ENCODE measurements at regions not wholly inside any gene's neighbourhood (a gene's known extent, or its start where the extent isn't known, plus 50 kb on each side); places are given as distances from the start of the nearest gene placed in this dataset.
"Not testable (repeated sequence)": the region's sequence is repeated elsewhere in the genome, so short reads cannot be mapped to it uniquely, and the experiment has no call there.

DNA sequence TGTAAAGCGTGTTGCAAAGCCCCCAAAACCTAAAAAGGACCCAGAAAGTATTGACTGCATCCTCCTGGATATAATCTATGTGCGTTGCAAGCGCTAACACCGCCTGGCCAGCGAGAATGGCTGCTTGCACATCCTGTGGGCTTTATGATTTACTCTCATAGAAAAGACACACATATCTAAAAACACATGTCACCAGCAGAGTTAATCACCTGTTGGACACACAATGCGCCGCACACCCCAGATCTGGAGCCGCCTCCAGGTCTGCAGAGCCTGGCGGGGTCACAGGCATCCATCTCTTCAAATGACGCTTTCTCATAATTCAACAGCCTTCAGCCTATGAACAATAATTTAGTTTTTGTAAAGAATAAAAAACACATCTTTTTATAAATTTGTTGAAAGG lies 186.5 kb downstream of the RTP5 start:
- ATAC-seq (replicated peaks) (no peak), DNase-seq (no peak)
- H3K9me3 Mint-ChIP-seq = no peaks in the 10 kb centered on the region
- H3K36me3 Mint-ChIP-seq (ENCODE audit: insufficient read depth) = no peaks in the 10 kb centered on the region
- no peaks in the 10 kb centered on the region for H3K4me1 Mint-ChIP-seq (ENCODE audit: low read depth in 2 of 2)
- peaks cover 49 to 71% of the 10 kb centered on the region in 2 donors for H3K27me3 Mint-ChIP-seq
- no peak overlapping the region for H3K27ac Mint-ChIP-seq
- no peak overlapping the region for H3K4me3 Mint-ChIP-seq

- Mint-ChIP-seq H3K27ac (no peak overlapping the region), H3K36me3 (ENCODE audit: insufficient read depth) (no peaks in the 10 kb centered on the region), H3K27me3 (peaks cover 56 to 65% of the 10 kb centered on the region in 2 donors), H3K9me3 (no peaks in the 10 kb centered on the region), H3K4me1 (ENCODE audit: low read depth in 2 of 2) (no peaks in the 10 kb centered on the region), H3K4me3 (no peak overlapping the region)
- DNase-seq (no peak), ATAC-seq (replicated peaks) (no peak)
Measured at GRCh38 chr2:242056785-242057184, 187.3 kb downstream of the RTP5 start.

DNA sequence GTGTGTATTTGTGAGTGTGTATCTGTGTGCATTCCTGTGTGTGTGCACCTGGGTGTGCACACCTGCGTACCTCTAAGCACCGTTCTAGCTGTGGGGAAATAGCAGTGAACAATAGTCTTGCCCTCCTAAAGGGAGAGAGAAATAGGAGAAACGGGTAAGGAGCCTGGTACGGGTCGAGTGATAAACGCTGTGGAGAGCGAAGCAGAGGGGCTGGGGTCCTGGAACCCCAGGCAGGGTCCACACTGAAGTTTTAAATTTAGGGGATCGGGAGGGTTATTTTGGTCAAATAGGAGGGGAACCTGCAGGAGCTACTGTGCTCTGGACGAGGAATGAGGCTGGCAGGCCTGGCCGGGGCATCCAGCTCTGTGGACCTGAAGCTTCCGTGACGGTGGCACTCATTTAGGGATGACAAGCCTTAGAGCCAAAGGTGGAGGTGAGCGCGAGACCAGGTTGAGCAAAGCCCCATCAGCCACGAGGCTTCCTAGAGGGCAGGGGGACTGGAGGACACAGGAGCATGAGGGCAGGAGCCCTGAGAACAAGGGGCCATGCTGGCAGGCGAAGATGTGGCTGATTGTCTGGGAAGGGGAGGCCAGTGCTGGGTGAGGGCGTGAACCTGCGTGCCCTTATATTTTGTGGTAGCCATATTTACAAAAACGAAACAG lies 188.0 kb downstream of the RTP5 start:
- ATAC-seq (replicated peaks) (no peak), DNase-seq (no peak)
- H3K9me3 Mint-ChIP-seq = no peaks in the 10 kb centered on the region
- no peaks in the 10 kb centered on the region for H3K4me1 Mint-ChIP-seq (ENCODE audit: low read depth in 2 of 2)
- H3K27me3 Mint-ChIP-seq = peaks cover 58 to 60% of the 10 kb centered on the region in 2 donors
- H3K4me3 Mint-ChIP-seq = no peak overlapping the region
- H3K36me3 Mint-ChIP-seq (ENCODE audit: insufficient read depth) = no peaks in the 10 kb centered on the region
- H3K27ac Mint-ChIP-seq = no peak overlapping the region

DNA sequence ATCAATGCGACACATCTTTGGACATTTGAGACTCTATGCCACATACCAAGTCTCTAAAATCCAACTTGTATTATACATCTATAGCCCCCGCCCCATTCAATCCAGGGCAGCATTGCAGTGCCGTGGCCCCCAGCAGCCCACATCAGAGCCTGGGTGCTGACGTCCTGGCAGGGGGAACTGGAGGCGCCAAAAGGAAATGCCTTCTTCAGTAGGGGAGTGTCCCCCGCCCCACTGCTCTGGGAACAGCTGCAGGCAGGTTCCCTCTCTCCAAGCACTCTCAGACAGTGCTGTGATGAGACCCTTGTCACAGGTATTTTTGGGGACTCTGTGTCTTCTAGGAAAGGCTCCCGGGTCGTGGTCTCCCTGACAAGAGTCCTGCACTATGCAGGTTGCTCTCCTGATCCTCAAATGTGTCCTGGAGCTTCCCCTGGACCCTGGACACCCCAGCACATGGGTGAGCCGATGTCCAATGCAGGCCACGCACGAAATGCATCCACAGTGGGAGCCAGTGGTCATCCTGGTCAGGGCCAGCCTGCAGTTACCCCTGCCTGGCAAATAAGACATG lies 188.7 kb downstream of the RTP5 start:
- peaks cover 54 to 63% of the 10 kb centered on the region in 2 donors for H3K27me3 Mint-ChIP-seq
- H3K36me3 Mint-ChIP-seq (ENCODE audit: insufficient read depth) = no peaks in the 10 kb centered on the region
- ATAC-seq (replicated peaks) = no peak
- H3K4me1 Mint-ChIP-seq (ENCODE audit: low read depth in 2 of 2) = no peaks in the 10 kb centered on the region
- DNase-seq = no peak
- no peaks in the 10 kb centered on the region for H3K9me3 Mint-ChIP-seq
- no peak overlapping the region for H3K4me3 Mint-ChIP-seq
- H3K27ac Mint-ChIP-seq = no peak overlapping the region

- Mint-ChIP-seq H3K4me3 (no peak overlapping the region), H3K36me3 (ENCODE audit: insufficient read depth) (no peaks in the 10 kb centered on the region), H3K4me1 (ENCODE audit: low read depth in 2 of 2) (no peaks in the 10 kb centered on the region), H3K27ac (no peak overlapping the region), H3K9me3 (no peaks in the 10 kb centered on the region), H3K27me3 (peaks cover 45 to 56% of the 10 kb centered on the region in 2 donors)
- ATAC-seq (replicated peaks) = no peak
- no peak for DNase-seq
Measured at GRCh38 chr2:242059566-242059965, 190.0 kb downstream of the RTP5 start.

- peaks cover 43 to 50% of the 10 kb centered on the region in 2 donors for H3K27me3 Mint-ChIP-seq
- no peaks in the 10 kb centered on the region for H3K36me3 Mint-ChIP-seq (ENCODE audit: insufficient read depth)
- DNase-seq (no peak), ATAC-seq (replicated peaks) (no peak)
- H3K27ac Mint-ChIP-seq = no peak overlapping the region
- H3K4me1 Mint-ChIP-seq (ENCODE audit: low read depth in 2 of 2) = no peaks in the 10 kb centered on the region
- H3K4me3 Mint-ChIP-seq = no peak overlapping the region
- no peaks in the 10 kb centered on the region for H3K9me3 Mint-ChIP-seq
Measured at GRCh38 chr2:242060212-242060835, 190.8 kb downstream of the RTP5 start.

GRCh38 chr2:242061930-242062329 lies 192.4 kb downstream of the RTP5 start:
- not testable (repeated sequence) for H3K36me3 Mint-ChIP-seq (ENCODE audit: insufficient read depth); H3K27ac Mint-ChIP-seq; H3K4me3 Mint-ChIP-seq; H3K9me3 Mint-ChIP-seq; DNase-seq; ATAC-seq (replicated peaks); H3K4me1 Mint-ChIP-seq (ENCODE audit: low read depth in 2 of 2)
- H3K27me3 Mint-ChIP-seq = peaks cover 43 to 54% of the 10 kb centered on the region in 2 donors

- Mint-ChIP-seq H3K27me3 (peaks cover 41 to 54% of the 10 kb centered on the region in 2 donors), H3K9me3 (no peaks in the 10 kb centered on the region), H3K4me3 (no peak overlapping the region), H3K36me3 (ENCODE audit: insufficient read depth) (no peaks in the 10 kb centered on the region), H3K27ac (no peak overlapping the region), H3K4me1 (ENCODE audit: low read depth in 2 of 2) (peaks cover 0 to 2% of the 10 kb centered on the region in 2 donors)
- DNase-seq (no peak), ATAC-seq (replicated peaks) (no peak)
Measured at GRCh38 chr2:242063436-242063835, 193.9 kb downstream of the RTP5 start.

- H3K27ac Mint-ChIP-seq = no peak overlapping the region
- DNase-seq (no peak), ATAC-seq (replicated peaks) (no peak)
- no peak overlapping the region for H3K4me3 Mint-ChIP-seq
- peaks cover 0 to 2% of the 10 kb centered on the region in 2 donors for H3K4me1 Mint-ChIP-seq (ENCODE audit: low read depth in 2 of 2)
- H3K27me3 Mint-ChIP-seq = peaks cover 43 to 54% of the 10 kb centered on the region in 2 donors
- H3K36me3 Mint-ChIP-seq (ENCODE audit: insufficient read depth) = no peaks in the 10 kb centered on the region
- H3K9me3 Mint-ChIP-seq = no peaks in the 10 kb centered on the region
Measured at GRCh38 chr2:242063850-242064249, 194.3 kb downstream of the RTP5 start.

DNA sequence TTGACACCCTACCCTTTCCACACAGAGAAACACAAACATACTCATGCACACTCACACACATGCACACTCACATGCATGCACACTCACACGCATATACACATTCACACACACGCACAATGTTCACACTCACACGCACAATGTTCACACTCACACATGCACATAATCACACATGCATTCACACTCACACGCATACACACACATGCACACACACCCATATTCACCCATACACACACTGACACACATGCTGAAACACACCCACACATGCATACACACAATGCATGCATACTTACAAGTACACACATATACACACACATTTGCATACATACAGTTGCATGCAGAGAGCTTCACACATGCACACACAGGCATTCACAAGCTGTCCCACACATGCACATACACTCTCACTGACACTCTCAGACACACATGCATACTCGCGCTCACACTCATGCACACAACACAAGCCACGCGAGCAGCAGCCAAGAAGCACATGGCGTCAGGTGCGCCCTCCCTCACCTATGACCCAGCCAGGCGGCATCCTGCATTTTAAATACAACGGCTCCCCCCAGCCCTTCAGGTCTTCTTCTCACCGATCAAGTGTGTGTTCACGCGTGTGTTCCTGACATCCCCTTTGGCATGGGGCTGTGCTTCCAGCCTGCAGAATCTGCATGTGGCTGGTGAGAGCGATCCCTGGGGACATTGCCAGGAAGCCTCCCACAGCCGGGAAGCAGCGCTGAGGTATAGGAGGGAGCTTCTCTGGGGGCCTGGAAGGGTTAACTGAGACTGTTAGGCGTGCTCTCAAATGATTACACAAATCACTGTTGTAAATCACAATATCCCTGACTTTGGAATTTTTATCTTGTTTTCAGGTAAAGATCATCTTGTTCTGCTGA lies 195.1 kb downstream of the RTP5 start:
- H3K27ac Mint-ChIP-seq = no peak overlapping the region
- H3K27me3 Mint-ChIP-seq = peaks cover 41 to 52% of the 10 kb centered on the region in 2 donors
- H3K4me3 Mint-ChIP-seq = no peak overlapping the region
- H3K4me1 Mint-ChIP-seq (ENCODE audit: low read depth in 2 of 2) = peaks cover 0 to 2% of the 10 kb centered on the region in 2 donors
- no peaks in the 10 kb centered on the region for H3K36me3 Mint-ChIP-seq (ENCODE audit: insufficient read depth)
- H3K9me3 Mint-ChIP-seq = no peaks in the 10 kb centered on the region
- DNase-seq (no peak), ATAC-seq (replicated peaks) (no peak)

GRCh38 chr2:242065426-242065825 lies 195.9 kb downstream of the RTP5 start:
- Mint-ChIP-seq H3K27me3 (peaks cover 43 to 56% of the 10 kb centered on the region in 2 donors), H3K27ac (no peak overlapping the region), H3K9me3 (no peaks in the 10 kb centered on the region), H3K36me3 (ENCODE audit: insufficient read depth) (no peaks in the 10 kb centered on the region), H3K4me3 (no peak overlapping the region), H3K4me1 (ENCODE audit: low read depth in 2 of 2) (peaks cover 0 to 2% of the 10 kb centered on the region in 2 donors)
- ATAC-seq (replicated peaks) (no peak), DNase-seq (no peak)

DNA sequence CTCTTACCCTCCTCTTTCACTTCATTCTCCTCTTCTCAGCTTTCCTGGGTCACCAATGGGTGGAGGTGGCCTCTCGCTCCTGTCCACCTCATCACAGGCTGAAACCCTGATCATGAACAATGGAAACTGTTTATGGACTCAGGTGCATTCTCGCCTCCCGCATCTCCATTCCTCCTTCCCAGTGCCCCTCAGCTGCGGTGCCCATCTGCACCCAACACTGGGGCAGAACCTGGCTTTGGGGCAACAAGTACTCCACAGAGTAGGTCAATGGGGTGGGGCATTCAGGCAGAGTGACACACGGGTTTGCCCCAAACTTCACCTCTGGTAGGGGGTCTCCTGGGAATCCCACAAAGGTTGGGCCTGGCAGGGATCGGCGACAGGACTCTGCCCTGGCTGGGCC lies 199.5 kb downstream of the RTP5 start:
- H3K36me3 Mint-ChIP-seq (ENCODE audit: insufficient read depth) = no peaks in the 10 kb centered on the region
- no peak for DNase-seq
- no peaks in the 10 kb centered on the region for H3K9me3 Mint-ChIP-seq
- peaks cover 0 to 2% of the 10 kb centered on the region in 2 donors for H3K4me1 Mint-ChIP-seq (ENCODE audit: low read depth in 2 of 2)
- H3K27ac Mint-ChIP-seq = no peak overlapping the region
- no peak for ATAC-seq (replicated peaks)
- H3K27me3 Mint-ChIP-seq = peaks cover 44 to 66% of the 10 kb centered on the region in 2 donors
- H3K4me3 Mint-ChIP-seq = no peak overlapping the region

DNA sequence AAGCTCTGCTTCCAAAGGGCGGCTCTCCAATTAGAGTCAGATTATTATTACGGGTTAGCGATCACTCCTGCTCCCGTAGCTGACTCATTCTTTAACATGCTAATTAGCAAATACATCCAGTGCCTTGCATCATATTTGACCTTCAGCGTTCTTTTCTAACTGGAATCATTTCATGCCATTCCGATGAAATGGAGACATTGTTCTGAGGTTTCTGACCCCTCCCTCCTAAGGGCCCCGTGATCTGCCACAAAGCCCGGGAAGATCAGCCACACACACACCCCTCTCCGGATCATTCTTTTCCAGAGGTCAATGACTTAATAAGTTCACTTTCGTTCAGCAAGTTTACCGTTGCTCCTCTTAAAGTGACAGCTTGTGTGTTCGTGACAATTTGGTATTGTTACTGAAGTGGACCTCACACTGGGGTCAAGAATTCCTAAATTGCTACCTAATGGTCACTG lies 200.4 kb downstream of the RTP5 start:
- not testable (repeated sequence) for H3K4me1 Mint-ChIP-seq (ENCODE audit: low read depth in 2 of 2); H3K9me3 Mint-ChIP-seq; DNase-seq; H3K36me3 Mint-ChIP-seq (ENCODE audit: insufficient read depth); H3K27ac Mint-ChIP-seq; H3K4me3 Mint-ChIP-seq; ATAC-seq (replicated peaks)
- H3K27me3 Mint-ChIP-seq = peaks cover 46 to 72% of the 10 kb centered on the region in 2 donors
